B cell (primary cell): ENCODE measurements at regions not wholly inside any gene's neighbourhood (a gene's known extent, or its start where the extent isn't known, plus 50 kb on each side); places are given as distances from the start of the nearest gene placed in this dataset.

Source experiments
- ATAC-seq: fragments of 200-7000 bp; cut with Tn5 transposase; one replicate; pipeline ENCODE4 v1.10.0; 2021; ENCODE audit warnings: low read depth, mild to moderate bottlenecking, moderate number of reproducible peaks, moderate library complexity
- CTCF ChIA-PET: fragments of 350-600 bp; sonication (Branson Sonifier 250); formaldehyde crosslinking; loops from one replicate; lab custom pipeline; 2021; ENCODE audit warnings: antibody characterized with exemption, inconsistent platforms; lab: Charles Lee
- POLR2A ChIA-PET: fragments of 350-600 bp; sonication (Branson Sonifier 250); formaldehyde crosslinking; loops from one replicate; lab custom pipeline; 2021; ENCODE audit warnings: antibody characterized with exemption; lab: Charles Lee
- DNase-seq: peaks from one replicate; pipeline ENCODE4 v3.0.0; 2013
- H2AFZ ChIP-seq: 2 replicates; pipeline ENCODE4 v1.6.1; 2012; ENCODE audit warnings: mild to moderate bottlenecking, low read depth, low read length; ENCODE audit not compliant: insufficient read depth, poor library complexity, severe bottlenecking
- H3K27ac ChIP-seq, 2 donors: 1 replicate in 1 of 2; 2 replicates in 1 of 2; pipeline ENCODE4 v1.5.1; 2012 to 2013; ENCODE audit warnings: low read length in 2 of 2, mild to moderate bottlenecking in 2 of 2, moderate library complexity in 1 of 2
- H3K27me3 ChIP-seq, 4 experiments: fragments of 200-600 bp in 1 of 4; sonication (generic) in 1 of 4; replicated peaks in 1 of 4; 1 replicate in 2 of 4; 2 replicates in 2 of 4; pipeline versions ENCODE4 v1.6.1 to v1.7.0; 2013 to 2016; ENCODE audit warnings: low read length in 3 of 4, mild to moderate bottlenecking in 2 of 4, mixed read lengths in 1 of 4, moderate library complexity in 1 of 4; ENCODE audit not compliant: insufficient read depth in 4 of 4, control insufficient read depth in 3 of 4; ENCODE audit errors: control extremely low read depth in 1 of 4
- H3K36me3 ChIP-seq, 2 experiments: replicated peaks in 1 of 2; 1 replicate in 1 of 2; 2 replicates in 1 of 2; pipeline versions ENCODE4 v1.6.1 to v1.7.1; 2013; ENCODE audit warnings: low read length in 1 of 2; ENCODE audit not compliant: insufficient read depth in 2 of 2, control insufficient read depth in 1 of 2; ENCODE audit errors: control extremely low read depth in 1 of 2, extremely low read depth in 1 of 2
- H3K4me1 ChIP-seq, 2 donors: fragments of 200-600 bp in 1 of 2; sonication (generic) in 1 of 2; 1 replicate in 1 of 2; 2 replicates in 1 of 2; pipeline versions ENCODE4 v1.5.1 to v1.6.1; 2013 to 2017; ENCODE audit warnings: low read length in 2 of 2; ENCODE audit not compliant: control insufficient read depth in 2 of 2, insufficient read depth in 2 of 2
- H3K4me2 ChIP-seq: replicated peaks from 2 replicates; pipeline ENCODE3; 2012; ENCODE audit warnings: mild to moderate bottlenecking, low read depth, low read length; ENCODE audit not compliant: poor library complexity, severe bottlenecking
- H3K4me3 ChIP-seq, 5 experiments: fragments of 200-600 bp in 1 of 5; sonication (generic) in 1 of 5; 1 replicate in 3 of 5; 2 replicates in 2 of 5; pipeline versions ENCODE4 v1.5.1 to v1.7.0; 2011 to 2016; ENCODE audit warnings: low read length in 4 of 5, mild to moderate bottlenecking in 4 of 5, low read depth in 2 of 5, control low read depth in 1 of 5, moderate library complexity in 1 of 5; ENCODE audit not compliant: insufficient read depth in 1 of 5; ENCODE audit errors: control extremely low read depth in 1 of 5, extremely low read depth in 1 of 5
- H3K79me2 ChIP-seq: fragments of 200-600 bp; sonication (generic); one replicate; pipeline ENCODE4 v1.6.0; 2016; ENCODE audit warnings: low read length; ENCODE audit not compliant: control insufficient read depth, insufficient read depth
- H3K9ac ChIP-seq: fragments of 200-600 bp; sonication (generic); 2 replicates; pipeline ENCODE4 v1.6.1; 2017; ENCODE audit warnings: mild to moderate bottlenecking, low read length, moderate library complexity
- H3K9me3 ChIP-seq, 3 donors: one replicate each; pipeline versions ENCODE4 v1.6.1 to v1.7.1; 2013; ENCODE audit warnings: low read length in 2 of 3; ENCODE audit not compliant: control insufficient read depth in 2 of 3, insufficient read depth in 1 of 3; ENCODE audit errors: control extremely low read depth in 1 of 3
- H4K20me1 ChIP-seq: 2 replicates; pipeline ENCODE4 v1.6.0; 2012; ENCODE audit warnings: mild to moderate bottlenecking, low read length; ENCODE audit not compliant: insufficient read depth, control insufficient read depth, poor library complexity, severe bottlenecking
- H3K27ac Mint-ChIP-seq: one replicate; pipeline ENCODE4 v1.8.0; 2021; ENCODE audit warnings: mixed read lengths
- H3K27me3 Mint-ChIP-seq: one replicate; pipeline ENCODE4 v1.8.0; 2021; ENCODE audit warnings: mixed read lengths
- H3K4me1 Mint-ChIP-seq: one replicate; pipeline ENCODE4 v1.8.0; 2021; ENCODE audit warnings: mixed read lengths
- H3K4me3 Mint-ChIP-seq: one replicate; pipeline ENCODE4 v1.8.0; 2021; ENCODE audit warnings: mixed read lengths
- H3K9me3 Mint-ChIP-seq: one replicate; pipeline ENCODE4 v1.8.0; 2022; ENCODE audit warnings: mixed read lengths; ENCODE audit not compliant: insufficient read depth
- EZH2 ChIP-seq: IDR thresholded peaks from 2 replicates; pipeline ENCODE4 v1.6.1; 2012; ENCODE audit warnings: borderline replicate concordance, low read depth, mild to moderate bottlenecking, moderate library complexity, low read length; ENCODE audit not compliant: insufficient read depth, poor library complexity, severe bottlenecking
- WGBS: methylation state at CpG from one replicate; pipeline ENCODE4 v1.1.5; 2013; ENCODE audit warnings: missing lambda C conversion rate; ENCODE audit not compliant: insufficient coverage; 5-methylcytosine and 5-hydroxymethylcytosine counted together
- intact Hi-C: fragments of 100-400 bp; cut with micrococcal nuclease; formaldehyde crosslinking; loops from one replicate; pipeline ENCODE4 v1.10.0; 2022
- TF ChIP-seq, protein P1 (sequence below): fragments of 200-600 bp; IDR thresholded peaks from one replicate; pipeline ENCODE4 v1.8.0; 2022; ENCODE audit warnings: antibody characterized with exemption, mild to moderate bottlenecking

DNA sequence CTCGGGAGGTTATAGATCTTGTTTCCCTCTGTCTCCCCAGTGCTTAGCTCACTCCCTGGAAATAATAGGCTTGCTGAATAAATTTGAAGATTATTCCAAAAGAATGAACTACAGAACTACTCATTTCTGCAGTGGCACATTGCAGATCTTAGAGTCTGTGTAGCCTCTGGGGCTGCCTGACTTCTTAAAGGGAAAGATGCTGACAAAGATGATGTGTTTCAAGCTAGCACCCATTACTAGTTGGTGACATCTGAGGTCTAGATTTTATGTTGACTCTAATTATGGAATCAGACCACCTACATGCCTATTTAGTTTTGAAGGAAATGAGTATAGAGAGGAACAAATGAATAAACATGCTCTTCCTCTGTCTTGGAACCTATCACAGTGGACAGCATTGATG lies 123.7 kb upstream of the KCNIP4 start:
- Histone ChIP-seq H3K27ac (no peak overlapping the region), H3K4me3 (no peak overlapping the region), H3K79me2 (no peaks in the 10 kb centered on the region), H3K36me3 (no peaks in the 10 kb centered on the region), H3K4me1 (no peaks in the 10 kb centered on the region), H4K20me1 (no peaks in the 10 kb centered on the region), H2AFZ (no peak overlapping the region), H3K4me2 (no peak overlapping the region), H3K9ac (no peak overlapping the region), H3K27me3 (no peaks in the 10 kb centered on the region), H3K9me3 (peaks cover 0 to 4% (median 0%) of the 10 kb centered on the region in 3 donors)
- H3K27me3 Mint-ChIP-seq: no peaks in the 10 kb centered on the region
- no CpG with 5 or more reads among the region's 1 CpG for WGBS
- CTCF ChIA-PET: no interaction called here
- TF ChIP-seq EZH2: no peak
- H3K4me1 Mint-ChIP-seq: no peaks in the 10 kb centered on the region
- DNase-seq (no peak), ATAC-seq (no peak)
- intact Hi-C loops: no loop called here
- no peak overlapping the region for H3K4me3 Mint-ChIP-seq
- H3K9me3 Mint-ChIP-seq: peaks cover 4% of the 10 kb centered on the region
- POLR2A ChIA-PET: no interaction called here
- H3K27ac Mint-ChIP-seq: no peak overlapping the region

DNA sequence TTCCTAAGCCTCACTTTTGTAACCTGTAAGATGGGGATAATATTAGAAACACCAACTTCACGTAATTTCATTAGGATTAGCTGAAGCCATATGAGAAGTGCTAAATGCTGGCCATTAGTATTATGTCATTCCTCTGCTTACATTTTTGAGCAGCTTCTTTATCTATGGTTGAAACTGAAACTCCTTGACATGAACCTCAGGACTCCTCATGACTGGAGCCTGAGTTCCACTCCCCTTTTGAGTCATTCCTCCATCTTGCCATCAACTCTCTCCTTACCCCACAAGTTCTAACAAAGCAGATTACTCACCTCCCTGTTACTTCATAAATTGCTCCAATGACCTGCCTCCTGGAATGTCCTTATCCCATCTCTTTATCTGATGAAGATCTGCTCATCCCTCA lies 123.2 kb upstream of the KCNIP4 start:
- no peaks in the 10 kb centered on the region for H3K27me3 Mint-ChIP-seq
- Histone ChIP-seq H3K9ac (no peak overlapping the region), H4K20me1 (no peaks in the 10 kb centered on the region), H3K4me2 (no peak overlapping the region), H3K4me3 (no peak overlapping the region), H3K27me3 (no peaks in the 10 kb centered on the region), H3K36me3 (no peaks in the 10 kb centered on the region), H3K4me1 (no peaks in the 10 kb centered on the region), H3K27ac (no peak overlapping the region), H2AFZ (no peak overlapping the region), H3K79me2 (no peaks in the 10 kb centered on the region), H3K9me3 (peaks cover 0 to 4% (median 0%) of the 10 kb centered on the region in 3 donors)
- no peak overlapping the region for H3K4me3 Mint-ChIP-seq
- ATAC-seq: no peak
- intact Hi-C loops: no loop called here
- no peak for TF ChIP-seq EZH2
- TF ChIP-seq, protein P1, sequence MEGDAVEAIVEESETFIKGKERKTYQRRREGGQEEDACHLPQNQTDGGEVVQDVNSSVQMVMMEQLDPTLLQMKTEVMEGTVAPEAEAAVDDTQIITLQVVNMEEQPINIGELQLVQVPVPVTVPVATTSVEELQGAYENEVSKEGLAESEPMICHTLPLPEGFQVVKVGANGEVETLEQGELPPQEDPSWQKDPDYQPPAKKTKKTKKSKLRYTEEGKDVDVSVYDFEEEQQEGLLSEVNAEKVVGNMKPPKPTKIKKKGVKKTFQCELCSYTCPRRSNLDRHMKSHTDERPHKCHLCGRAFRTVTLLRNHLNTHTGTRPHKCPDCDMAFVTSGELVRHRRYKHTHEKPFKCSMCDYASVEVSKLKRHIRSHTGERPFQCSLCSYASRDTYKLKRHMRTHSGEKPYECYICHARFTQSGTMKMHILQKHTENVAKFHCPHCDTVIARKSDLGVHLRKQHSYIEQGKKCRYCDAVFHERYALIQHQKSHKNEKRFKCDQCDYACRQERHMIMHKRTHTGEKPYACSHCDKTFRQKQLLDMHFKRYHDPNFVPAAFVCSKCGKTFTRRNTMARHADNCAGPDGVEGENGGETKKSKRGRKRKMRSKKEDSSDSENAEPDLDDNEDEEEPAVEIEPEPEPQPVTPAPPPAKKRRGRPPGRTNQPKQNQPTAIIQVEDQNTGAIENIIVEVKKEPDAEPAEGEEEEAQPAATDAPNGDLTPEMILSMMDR: no peak
- POLR2A ChIA-PET: no interaction called here
- no CpG with 5 or more reads among the region's 1 CpG for WGBS
- no peak overlapping the region for H3K27ac Mint-ChIP-seq
- CTCF ChIA-PET: no interaction called here
- no peak for DNase-seq
- H3K4me1 Mint-ChIP-seq: no peaks in the 10 kb centered on the region
- peaks cover 3% of the 10 kb centered on the region for H3K9me3 Mint-ChIP-seq
